K562 (cell line): ENCODE measurements at regions not wholly inside any gene's neighbourhood (a gene's known extent, or its start where the extent isn't known, plus 50 kb on each side); places are given as distances from the start of the nearest gene placed in this dataset.

Source experiments
- ATAC-seq: fragments of 200-7000 bp; cut with Tn5 transposase; 3 replicates; pipeline ENCODE4 v1.9.1; 2020; ENCODE audit warnings: moderate library complexity
- BruUV-seq: library from RNA; stranded (reverse); fragments of 400-500 nt; replicated peaks from 2 replicates; lab custom pipeline; 2021; lab: Mats Ljungman, UMichigan
- CTCF ChIA-PET: fragments of 300-600 bp; formaldehyde crosslinking; extraction: SDS; loops from one replicate; lab custom pipeline; 2021; ENCODE audit warnings: low intra/inter-chr PET ratio; lab: Yijun Ruan, JAX
- POLR2A ChIA-PET: fragments of 300-600, 350-650 bp; sonication (Branson Sonifier 250); formaldehyde crosslinking; extraction: SDS; loops from one replicate; lab custom pipeline; 2021; ENCODE audit warnings: antibody characterized with exemption, inconsistent platforms; lab: Yijun Ruan, JAX
- DNase-seq, 4 experiments: peaks; one replicate each; pipeline versions ENCODE4 v3.0.0 to v3.0.0-alpha.2; 2011 to 2018; ENCODE audit warnings: low spot score in 3 of 4, mixed read lengths in 3 of 4; ENCODE audit errors: extremely low read depth in 1 of 4
- FAIRE-seq: peaks from 2 replicates; lab custom pipeline; 2011; peaks lifted over from hg19 to GRCh38; lab: Jason Lieb, UNC
- H2AFZ ChIP-seq: 2 replicates; pipeline ENCODE4 v1.6.0; 2011; ENCODE audit warnings: low read depth, low read length, control low read depth, inconsistent platforms
- H3K27ac ChIP-seq: fragments of 200-600 bp; 3 replicates; pipeline ENCODE4 v1.8.0; 2011; ENCODE audit warnings: low read depth, mild to moderate bottlenecking, control low read depth, inconsistent platforms, low read length, moderate library complexity, mixed read lengths; ENCODE audit errors: extremely low read depth
- H3K27me3 ChIP-seq, 2 experiments: fragments of 300-600 bp in 1 of 2; 2 replicates in 1 of 2; 3 replicates in 1 of 2; pipeline versions ENCODE4 v1.6.0 to v1.8.0; 2011; ENCODE audit warnings: inconsistent platforms in 2 of 2, low read length in 2 of 2, mild to moderate bottlenecking in 1 of 2, mixed read lengths in 1 of 2, moderate library complexity in 1 of 2; ENCODE audit not compliant: control insufficient read depth in 2 of 2, insufficient read depth in 2 of 2
- H3K36me3 ChIP-seq: fragments of 300-600 bp; 3 replicates; pipeline ENCODE4 v1.8.0; 2011; ENCODE audit warnings: mild to moderate bottlenecking, low read length, inconsistent platforms; ENCODE audit not compliant: control insufficient read depth, insufficient read depth
- H3K4me1 ChIP-seq, 2 experiments: fragments of 200-600 bp in 1 of 2; replicated peaks in 1 of 2; 2 replicates in 1 of 2; 3 replicates in 1 of 2; pipeline versions ENCODE4 v1.5.1 to v1.8.0; 2011; ENCODE audit warnings: inconsistent platforms in 2 of 2, low read length in 2 of 2, mild to moderate bottlenecking in 1 of 2, mixed read lengths in 1 of 2, moderate library complexity in 1 of 2; ENCODE audit not compliant: control insufficient read depth in 2 of 2, insufficient read depth in 2 of 2
- H3K4me2 ChIP-seq: 2 replicates; pipeline ENCODE4 v1.6.1; 2011; ENCODE audit warnings: low read length, control low read depth, inconsistent platforms, mixed read lengths; ENCODE audit not compliant: insufficient read depth
- H3K4me3 ChIP-seq: fragments of 200-600 bp; sonication (generic), shearing (Covaris generic); 2 replicates; pipeline ENCODE4 v1.5.1; 2016; ENCODE audit warnings: control low read depth, inconsistent platforms
- H3K79me2 ChIP-seq: fragments of 200-600 bp; 3 replicates; pipeline ENCODE4 v1.8.0; 2011; ENCODE audit warnings: low read length, inconsistent platforms; ENCODE audit not compliant: control insufficient read depth, insufficient read depth
- H3K9ac ChIP-seq, 2 experiments: 2 replicates each; pipeline versions ENCODE4 v1.6.0 to v1.6.1; 2011; ENCODE audit warnings: low read depth in 2 of 2, low read length in 2 of 2, control low read depth in 1 of 2, inconsistent platforms in 1 of 2, mild to moderate bottlenecking in 1 of 2, mixed read lengths in 1 of 2; ENCODE audit not compliant: insufficient read depth in 1 of 2
- H3K9me1 ChIP-seq: one replicate; pipeline ENCODE4 v1.6.0; 2011; ENCODE audit warnings: inconsistent platforms, mild to moderate bottlenecking, low read length, moderate library complexity; ENCODE audit not compliant: control insufficient read depth, insufficient read depth
- H3K9me3 ChIP-seq: replicated peaks from 2 replicates; pipeline ENCODE4 v1.5.1; 2011; ENCODE audit warnings: low read depth, low read length, inconsistent platforms; ENCODE audit not compliant: control insufficient read depth, insufficient read depth
- H4K20me1 ChIP-seq: replicated peaks from 2 replicates; pipeline ENCODE4 v1.6.1; 2011; ENCODE audit warnings: low read length, inconsistent platforms, mixed read lengths; ENCODE audit not compliant: control insufficient read depth, insufficient read depth
- GABPB1 ChIP-seq: sonication (generic); formaldehyde crosslinking; IDR thresholded peaks from 2 replicates; pipeline ENCODE4 v1.8.0; 2022; ENCODE audit warnings: mild to moderate bottlenecking, missing genetic modification reagents
- HNRNPL ChIP-seq: fragments of 200-400 bp; formaldehyde crosslinking; IDR thresholded peaks from 2 replicates; pipeline ENCODE4 v1.6.1; 2017; ENCODE audit warnings: low read depth, mild to moderate bottlenecking, low read length
- ILF3 ChIP-seq: fragments of 450-650 bp; IDR thresholded peaks from 2 replicates; pipeline ENCODE4 v1.6.1; 2018; ENCODE audit warnings: antibody characterized with exemption, mild to moderate bottlenecking, moderate library complexity, borderline replicate concordance
- MCM5 ChIP-seq: fragments of 450-650 bp; IDR thresholded peaks from 2 replicates; pipeline ENCODE4 v1.6.1; 2016; ENCODE audit warnings: low read depth
- NFATC3 ChIP-seq: fragments of 450-650 bp; IDR thresholded peaks from 2 replicates; pipeline ENCODE4 v1.6.1; 2017; ENCODE audit warnings: mild to moderate bottlenecking
- PURB ChIP-seq: sonication (generic); formaldehyde crosslinking; IDR thresholded peaks from 2 replicates; pipeline ENCODE4 v1.9.0; 2021; ENCODE audit warnings: low read depth, mild to moderate bottlenecking, missing genetic modification reagents
- SMAD2 ChIP-seq: fragments of 150-350 bp; IDR thresholded peaks from 2 replicates; pipeline ENCODE4 v1.6.1; 2014; ENCODE audit warnings: low read depth, mild to moderate bottlenecking, low read length
- SMARCA4 ChIP-seq: fragments of 450-650 bp; IDR thresholded peaks from 2 replicates; pipeline ENCODE4 v1.6.1; 2016
- STAT6 ChIP-seq: sonication (generic); formaldehyde crosslinking; IDR thresholded peaks from 2 replicates; pipeline ENCODE4 v1.8.1; 2023; ENCODE audit warnings: mild to moderate bottlenecking, missing genetic modification reagents
- TOE1 ChIP-seq, 2 experiments: fragments of 450-650 bp in 1 of 2; sonication (generic) in 1 of 2; formaldehyde crosslinking in 1 of 2; IDR thresholded peaks; 2 replicates each; pipeline versions ENCODE4 v1.7.1 to v1.8.0; 2016 to 2022; ENCODE audit warnings: borderline replicate concordance in 2 of 2, mild to moderate bottlenecking in 2 of 2, antibody characterized with exemption in 1 of 2, inconsistent platforms in 1 of 2, low read depth in 1 of 2, missing genetic modification reagents in 1 of 2, moderate library complexity in 1 of 2
- ZC3H8 ChIP-seq: fragments of 450-650 bp; IDR thresholded peaks from 2 replicates; pipeline ENCODE4 v1.6.1; 2017
- ZNF24 ChIP-seq: fragments of 450-650 bp; IDR thresholded peaks from 2 replicates; pipeline ENCODE4 v1.6.1; 2016
- ZNF3 ChIP-seq: fragments of 250-450 bp; sonication (Bioruptor Pico); IDR thresholded peaks from 2 replicates; pipeline ENCODE4 v1.5.0; 2021; ENCODE audit warnings: mild to moderate bottlenecking, moderate library complexity
- ZNF408 ChIP-seq: fragments of 250-450 bp; sonication (Bioruptor Pico); IDR thresholded peaks from 2 replicates; pipeline ENCODE4 v1.4.0; 2020; ENCODE audit warnings: low read depth, mild to moderate bottlenecking, moderate library complexity
- WGBS: fragments of 100-300 bp; shearing (Covaris generic); methylation state at CpG from one replicate; pipeline ENCODE4 v1.1.6; 2016; ENCODE audit warnings: low coverage, mixed read lengths; ENCODE audit not compliant: insufficient coverage; ENCODE audit errors: missing lambda C conversion rate; 5-methylcytosine and 5-hydroxymethylcytosine counted together
- in situ Hi-C: fragments of 300-500 bp; cut with MboI; formaldehyde crosslinking; loops from 4 replicates; pipeline ENCODE4 v1.15.0; 2018; ENCODE audit warnings: inconsistent platforms, mixed read lengths
- intact Hi-C: fragments of 100-400 bp; cut with micrococcal nuclease; formaldehyde crosslinking; loops from 2 replicates; pipeline ENCODE4 v1.14.2; 2022
- TF ChIP-seq, protein P1 (sequence below): sonication (generic); formaldehyde crosslinking; IDR thresholded peaks from 2 replicates; pipeline ENCODE4 v1.8.0; 2022; ENCODE audit warnings: missing genetic modification reagents, mild to moderate bottlenecking, borderline replicate concordance

DNA sequence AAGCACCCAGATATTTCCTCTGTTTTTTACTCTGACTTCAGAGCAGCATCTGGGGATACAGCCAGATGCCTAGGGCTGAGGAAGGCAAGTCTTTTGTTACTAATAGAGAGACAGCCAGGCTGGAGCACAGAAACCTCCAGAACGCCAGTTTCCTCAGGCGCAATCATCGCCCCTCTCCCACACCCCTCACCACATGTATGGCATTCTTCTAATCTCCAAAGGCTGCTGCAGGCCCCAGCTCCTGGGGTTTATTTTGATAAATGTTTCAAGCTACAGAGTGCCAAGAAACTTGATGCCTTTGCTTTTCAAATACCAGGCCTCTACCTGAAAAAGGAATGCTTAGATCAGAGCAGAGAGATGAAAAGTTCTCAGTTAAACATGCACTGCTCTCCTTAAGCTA, 283.6 kb downstream of the RBM43 start:
- 0% methylated on average over 3 of the region's 3 CpGs for WGBS
- H3K27me3 ChIP-seq: no peaks in the 10 kb centered on the region
- ChIA-PET POLR2A (no interaction called here), CTCF (no interaction called here)
- H3K9me3 ChIP-seq: no peaks in the 10 kb centered on the region; the same call in 1 of the 2 replicates
- H3K9ac ChIP-seq: no peak overlapping the region
- H3K27ac ChIP-seq: no peak overlapping the region
- no peak for DNase-seq
- no peak overlapping the region for H3K4me3 ChIP-seq
- H3K9me1 ChIP-seq: no peaks in the 10 kb centered on the region
- no peak for FAIRE-seq
- intact Hi-C loops: no loop called here
- no peak overlapping the region for H3K4me2 ChIP-seq
- no peaks in the 10 kb centered on the region for H3K4me1 ChIP-seq
- H3K79me2 ChIP-seq: no peaks in the 10 kb centered on the region
- BruUV-seq: no TSS peak
- in situ Hi-C loops: no loop called here
- H4K20me1 ChIP-seq: no peaks in the 10 kb centered on the region
- TF ChIP-seq NFATC3 (no peak), SMAD2 (no peak)
- H2AFZ ChIP-seq: no peak overlapping the region
- H3K36me3 ChIP-seq: no peaks in the 10 kb centered on the region
- no peak for ATAC-seq

DNA sequence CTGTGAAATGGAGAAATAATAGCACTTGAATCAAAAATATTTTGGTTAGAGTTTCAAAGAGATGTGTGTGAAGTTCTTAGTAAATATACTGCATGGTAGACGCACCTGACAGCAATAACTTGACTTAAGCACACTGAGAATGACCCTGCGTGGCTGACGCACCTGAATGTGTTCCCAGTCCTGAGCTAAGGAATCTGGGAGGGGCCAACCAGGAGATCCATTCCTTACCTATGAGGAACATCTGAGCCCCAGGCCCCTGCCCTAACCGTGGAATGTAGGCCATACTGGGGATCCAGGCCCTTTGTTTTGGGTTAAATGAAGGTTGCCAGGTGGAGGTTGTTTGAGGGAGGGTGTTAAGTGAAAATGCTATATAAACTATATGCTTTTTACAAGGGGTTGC, 284.4 kb downstream of the RBM43 start:
- no peak for ATAC-seq
- no peak for FAIRE-seq
- intact Hi-C loops (no loop called here), in situ Hi-C loops (no loop called here)
- Histone ChIP-seq H3K4me2 (no peak overlapping the region), H3K9me1 (no peaks in the 10 kb centered on the region), H3K9ac (no peak overlapping the region), H3K4me1 (no peaks in the 10 kb centered on the region), H3K9me3 (no peaks in the 10 kb centered on the region; the same call in 1 of the 2 replicates), H3K4me3 (no peak overlapping the region), H2AFZ (no peak overlapping the region), H3K79me2 (no peaks in the 10 kb centered on the region)
- WGBS: 3% methylated on average over 4 of the region's 4 CpGs
- BruUV-seq: no TSS peak
- DNase-seq: no peak
- CTCF ChIA-PET: no interaction called here
- TF ChIP-seq ZC3H8 (no peak), ZNF3 (no peak), STAT6 (CRISPR knock-in tag) (no peak), ILF3 (no peak), SMARCA4 (no peak), HNRNPL (no peak), ZNF408 (CRISPR knock-in tag) (no peak), TOE1 (IDR thresholded peaks at IDR 0.05; ENCODE audit: borderline replicate concordance) (no peak), TOE1 (CRISPR knock-in tag; IDR thresholded peaks at IDR 0.05; ENCODE audit: borderline replicate concordance, low read depth) (no peak), MCM5 (no peak), GABPB1 (no peak), ZNF24 (no peak), PURB (CRISPR knock-in tag) (no peak)
- TF ChIP-seq, protein P1, sequence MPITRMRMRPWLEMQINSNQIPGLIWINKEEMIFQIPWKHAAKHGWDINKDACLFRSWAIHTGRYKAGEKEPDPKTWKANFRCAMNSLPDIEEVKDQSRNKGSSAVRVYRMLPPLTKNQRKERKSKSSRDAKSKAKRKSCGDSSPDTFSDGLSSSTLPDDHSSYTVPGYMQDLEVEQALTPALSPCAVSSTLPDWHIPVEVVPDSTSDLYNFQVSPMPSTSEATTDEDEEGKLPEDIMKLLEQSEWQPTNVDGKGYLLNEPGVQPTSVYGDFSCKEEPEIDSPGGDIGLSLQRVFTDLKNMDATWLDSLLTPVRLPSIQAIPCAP (CRISPR knock-in tag): no peak
- TF ChIP-seq, all 486 proteins: peak for 0
- no peaks in the 10 kb centered on the region for H4K20me1 ChIP-seq
- H3K27me3 ChIP-seq: no peaks in the 10 kb centered on the region
- no peak overlapping the region for H3K27ac ChIP-seq
- POLR2A ChIA-PET: no interaction called here
- H3K36me3 ChIP-seq: no peaks in the 10 kb centered on the region
